Gastroesophageal sphincter (tissue), 4 donors: ENCODE measurements at regions not wholly inside any gene's neighbourhood (a gene's known extent, or its start where the extent isn't known, plus 50 kb on each side); places are given as distances from the start of the nearest gene placed in this dataset.

Source experiments
- ATAC-seq: fragments of 150-250 bp; one replicate; pipeline ENCODE4 v1.9.1; 2016; ENCODE audit warnings: mild to moderate bottlenecking, moderate library complexity
- H3K27ac ChIP-seq, 4 donors: fragments of 200-600 bp; sonication (generic) in 3 of 4; 1 replicate in 3 of 4; 2 replicates in 1 of 4; pipeline ENCODE4 v1.5.1; 2016 to 2019
- H3K27me3 ChIP-seq: fragments of 200-600 bp; sonication (generic); one replicate; pipeline ENCODE4 v1.5.1; 2019
- H3K36me3 ChIP-seq, 2 donors: fragments of 200-600 bp; sonication (generic); one replicate each; pipeline ENCODE4 v1.5.1; 2019; ENCODE audit warnings: control low read depth in 1 of 2
- H3K4me1 ChIP-seq, 3 donors: fragments of 200-600 bp; sonication (generic); 1 replicate in 2 of 3; 2 replicates in 1 of 3; pipeline ENCODE4 v1.5.1; 2016 to 2019; ENCODE audit warnings: control low read depth in 2 of 3
- H3K4me3 ChIP-seq, 2 donors: fragments of 200-600 bp; sonication (generic); one replicate each; pipeline ENCODE4 v1.5.1; 2019; ENCODE audit warnings: mild to moderate bottlenecking in 1 of 2, moderate library complexity in 1 of 2
- H3K9me3 ChIP-seq, 3 donors: fragments of 200-600 bp; sonication (generic); one replicate each; pipeline ENCODE4 v1.5.1; 2017 to 2019; ENCODE audit warnings: control low read depth in 2 of 3
- EP300 ChIP-seq: sonication (generic); formaldehyde crosslinking; IDR thresholded peaks from one replicate; pipeline ENCODE4 v1.6.1; 2017; ENCODE audit warnings: antibody characterized with exemption, mild to moderate bottlenecking
- POLR2A ChIP-seq, 2 donors: fragments of 450-650 bp; IDR thresholded peaks; one replicate each; pipeline ENCODE4 v1.6.1; 2017; ENCODE audit warnings: antibody characterized with exemption in 2 of 2, mild to moderate bottlenecking in 2 of 2, moderate library complexity in 1 of 2
- POLR2AphosphoS5 ChIP-seq: sonication (generic); formaldehyde crosslinking; IDR thresholded peaks from one replicate; pipeline ENCODE4 v1.6.1; 2017; ENCODE audit warnings: antibody characterized with exemption
- WGBS, 2 donors: methylation state at CpG; one replicate each; pipeline ENCODE4 v1.1.5; 2018; ENCODE audit warnings: low coverage in 1 of 2; 5-methylcytosine and 5-hydroxymethylcytosine counted together
- TF ChIP-seq, protein P1 (sequence below), 4 experiments: fragments of 200-600 bp in 2 of 4; fragments of 450-650 bp in 2 of 4; sonication (generic) in 1 of 4; IDR thresholded peaks; one replicate each; pipeline ENCODE4 v1.5.1; 2017 to 2019; ENCODE audit warnings: antibody characterized with exemption in 4 of 4, mild to moderate bottlenecking in 2 of 4, moderate library complexity in 2 of 4

- Histone ChIP-seq H3K36me3 (no peaks in the 10 kb centered on the region), H3K9me3 (no peaks in the 10 kb centered on the region), H3K27ac (no peak overlapping the region), H3K4me1 (no peaks in the 10 kb centered on the region), H3K27me3 (no peaks in the 10 kb centered on the region), H3K4me3 (no peak overlapping the region)
- no peak for ATAC-seq
- TF ChIP-seq EP300 (no peak), POLR2A (IDR thresholded peaks at IDR 0.05) (no peak), POLR2AphosphoS5 (no peak)
- TF ChIP-seq, protein P1, sequence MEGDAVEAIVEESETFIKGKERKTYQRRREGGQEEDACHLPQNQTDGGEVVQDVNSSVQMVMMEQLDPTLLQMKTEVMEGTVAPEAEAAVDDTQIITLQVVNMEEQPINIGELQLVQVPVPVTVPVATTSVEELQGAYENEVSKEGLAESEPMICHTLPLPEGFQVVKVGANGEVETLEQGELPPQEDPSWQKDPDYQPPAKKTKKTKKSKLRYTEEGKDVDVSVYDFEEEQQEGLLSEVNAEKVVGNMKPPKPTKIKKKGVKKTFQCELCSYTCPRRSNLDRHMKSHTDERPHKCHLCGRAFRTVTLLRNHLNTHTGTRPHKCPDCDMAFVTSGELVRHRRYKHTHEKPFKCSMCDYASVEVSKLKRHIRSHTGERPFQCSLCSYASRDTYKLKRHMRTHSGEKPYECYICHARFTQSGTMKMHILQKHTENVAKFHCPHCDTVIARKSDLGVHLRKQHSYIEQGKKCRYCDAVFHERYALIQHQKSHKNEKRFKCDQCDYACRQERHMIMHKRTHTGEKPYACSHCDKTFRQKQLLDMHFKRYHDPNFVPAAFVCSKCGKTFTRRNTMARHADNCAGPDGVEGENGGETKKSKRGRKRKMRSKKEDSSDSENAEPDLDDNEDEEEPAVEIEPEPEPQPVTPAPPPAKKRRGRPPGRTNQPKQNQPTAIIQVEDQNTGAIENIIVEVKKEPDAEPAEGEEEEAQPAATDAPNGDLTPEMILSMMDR (IDR thresholded peaks at IDR 0.05) = no peak
- WGBS, 2 donors = 34 to 43% methylated on average over 2 to 3 of the region's 3 CpGs
Measured at GRCh38 chr7:142380069-142380468, 122.2 kb upstream of the PRSS58 start.

DNA sequence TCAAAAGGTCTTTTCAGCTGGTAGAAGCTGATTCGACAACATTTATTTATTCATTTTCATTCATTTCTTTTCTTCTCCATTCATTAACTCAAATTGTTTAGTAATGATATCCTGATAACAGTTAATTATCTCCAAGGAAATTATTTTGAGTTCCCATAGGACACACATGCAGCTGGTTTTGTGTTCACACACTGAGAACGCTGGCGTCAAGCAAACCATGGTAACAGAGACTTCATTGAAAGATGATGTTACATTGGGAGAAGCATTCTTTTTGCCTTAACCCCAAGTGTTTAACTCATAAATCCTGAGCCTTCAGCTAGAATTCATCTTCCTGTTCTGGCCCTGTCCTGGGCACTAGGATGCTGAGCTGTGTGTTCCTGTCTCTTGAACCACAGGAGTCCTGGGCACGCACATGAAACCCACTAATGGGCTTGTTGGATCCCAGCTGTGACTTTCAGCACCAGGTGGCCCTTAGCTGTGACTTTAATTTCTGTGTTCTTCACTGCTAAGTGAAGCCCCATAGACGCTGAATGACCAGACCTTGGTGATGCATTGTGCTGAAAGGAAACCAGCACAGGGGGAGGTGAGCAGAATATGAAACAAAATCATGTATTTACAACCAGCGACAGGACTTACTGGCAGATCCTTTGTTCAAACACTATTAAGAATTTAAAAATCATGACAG is 121.5 kb upstream of the PRSS58 start:
- TF ChIP-seq, protein P1 (IDR thresholded peaks at IDR 0.05) = no peak
- TF ChIP-seq EP300 = no peak
- ATAC-seq = no peak
- no peaks in the 10 kb centered on the region for H3K36me3 ChIP-seq
- no peaks in the 10 kb centered on the region for H3K27me3 ChIP-seq
- no peak overlapping the region for H3K4me3 ChIP-seq
- H3K4me1 ChIP-seq = no peaks in the 10 kb centered on the region
- H3K27ac ChIP-seq = no peak overlapping the region
- 76 to 81% methylated on average over 4 to 6 of the region's 6 CpGs for WGBS, 2 donors
- H3K9me3 ChIP-seq = no peaks in the 10 kb centered on the region

GRCh38 chr7:142377567-142377966 is 119.7 kb upstream of the PRSS58 start:
- WGBS, 2 donors = 86 to 97% methylated on average over 2 of the region's 2 CpGs

DNA sequence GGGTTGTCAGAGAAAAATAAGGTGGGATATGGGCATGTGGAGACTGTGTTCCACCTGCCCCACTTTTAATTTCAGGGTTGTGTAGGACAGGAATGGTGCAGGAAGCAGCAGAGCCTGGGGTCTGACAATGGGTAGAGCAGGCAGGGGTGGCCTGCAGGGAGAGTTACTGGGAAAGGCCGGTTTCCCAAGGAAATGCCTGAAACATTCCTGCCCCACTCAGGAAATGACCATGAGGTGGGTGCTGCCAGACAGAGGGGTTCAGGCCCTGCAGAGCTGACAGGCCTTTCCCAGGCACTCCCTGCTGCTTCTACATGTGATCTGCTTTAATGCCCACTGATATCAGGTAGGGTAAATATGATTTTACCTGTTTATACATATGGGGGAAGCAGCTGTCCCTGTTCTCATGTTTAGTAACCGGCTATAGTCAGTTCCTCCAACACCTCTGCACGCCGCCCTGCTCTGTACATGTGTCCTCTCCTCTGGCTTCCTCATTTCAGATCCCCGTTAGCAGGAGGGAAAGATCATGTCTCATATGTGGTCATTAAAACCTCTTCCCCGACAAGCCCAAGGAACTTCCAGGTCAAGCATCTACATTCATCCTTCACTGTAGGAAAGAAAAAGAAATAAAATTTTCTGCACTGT is 118.6 kb upstream of the PRSS58 start:
- Histone ChIP-seq H3K9me3 (no peaks in the 10 kb centered on the region), H3K27me3 (no peaks in the 10 kb centered on the region), H3K4me1 (no peaks in the 10 kb centered on the region), H3K4me3 (no peak overlapping the region), H3K27ac (no peak overlapping the region), H3K36me3 (no peaks in the 10 kb centered on the region)
- TF ChIP-seq EP300 (no peak), POLR2AphosphoS5 (no peak), POLR2A (IDR thresholded peaks at IDR 0.05) (no peak)
- TF ChIP-seq, protein P1 (IDR thresholded peaks at IDR 0.05) = no peak
- 35 to 59% methylated on average over 6 of the region's 6 CpGs for WGBS, 2 donors
- no peak for ATAC-seq

More at GRCh38 chr7:142377567-142377966, 119.7 kb upstream of the PRSS58 start:
- H3K27ac ChIP-seq = no peak overlapping the region
- H3K36me3 ChIP-seq = no peaks in the 10 kb centered on the region
- no peaks in the 10 kb centered on the region for H3K9me3 ChIP-seq
- H3K4me1 ChIP-seq = no peaks in the 10 kb centered on the region
- H3K4me3 ChIP-seq = no peak overlapping the region
- TF ChIP-seq POLR2AphosphoS5 (no peak), EP300 (no peak), POLR2A (IDR thresholded peaks at IDR 0.05) (no peak)
- TF ChIP-seq, protein P1 (IDR thresholded peaks at IDR 0.05) = no peak
- no peak for ATAC-seq
- H3K27me3 ChIP-seq = no peaks in the 10 kb centered on the region
